Ishikawa (cell line): ENCODE measurements at regions not wholly inside any gene's neighbourhood (a gene's known extent, or its start where the extent isn't known, plus 50 kb on each side); places are given as distances from the start of the nearest gene placed in this dataset.

Experiments used
- CEBPB ChIP-seq: IDR thresholded peaks from 2 replicates; pipeline ENCODE4 v1.6.1; 2012
- CREB1 ChIP-seq: IDR thresholded peaks from 2 replicates; pipeline ENCODE4 v1.6.1; 2012; ENCODE audit warnings: low read depth
- EP300 ChIP-seq: IDR thresholded peaks from 2 replicates; pipeline ENCODE4 v1.6.1; 2012; ENCODE audit warnings: borderline replicate concordance
- FOXM1 ChIP-seq: IDR thresholded peaks from 2 replicates; pipeline ENCODE4 v1.6.1; 2012; ENCODE audit warnings: low read depth, borderline replicate concordance
- MAX ChIP-seq: IDR thresholded peaks from 2 replicates; pipeline ENCODE4 v1.6.1; 2012
- NFIC ChIP-seq: IDR thresholded peaks from 2 replicates; pipeline ENCODE4 v1.6.1; 2012
- USF1 ChIP-seq: IDR thresholded peaks from 2 replicates; pipeline ENCODE4 v1.6.1; 2012
- YY1 ChIP-seq: IDR thresholded peaks from 2 replicates; pipeline ENCODE4 v1.6.1; 2012; ENCODE audit warnings: low read depth

GRCh38 chr6:26170951-26171841 lies 84.0 kb downstream of the HFE start:
- TF ChIP-seq FOXM1 (no peak), EP300 (no peak), MAX (no peak), CEBPB (no peak), YY1 (no peak), NFIC (no peak), CREB1 (no peak), USF1 (no peak)
